ENCODE measurements at regions not wholly inside any gene's neighbourhood (a gene's known extent, or its start where the extent isn't known, plus 50 kb on each side); places are given as distances from the start of the nearest gene placed in this dataset.
"Not testable (repeated sequence)": the region's sequence is repeated elsewhere in the genome, so short reads cannot be mapped to it uniquely, and the experiment has no call there.

DNA sequence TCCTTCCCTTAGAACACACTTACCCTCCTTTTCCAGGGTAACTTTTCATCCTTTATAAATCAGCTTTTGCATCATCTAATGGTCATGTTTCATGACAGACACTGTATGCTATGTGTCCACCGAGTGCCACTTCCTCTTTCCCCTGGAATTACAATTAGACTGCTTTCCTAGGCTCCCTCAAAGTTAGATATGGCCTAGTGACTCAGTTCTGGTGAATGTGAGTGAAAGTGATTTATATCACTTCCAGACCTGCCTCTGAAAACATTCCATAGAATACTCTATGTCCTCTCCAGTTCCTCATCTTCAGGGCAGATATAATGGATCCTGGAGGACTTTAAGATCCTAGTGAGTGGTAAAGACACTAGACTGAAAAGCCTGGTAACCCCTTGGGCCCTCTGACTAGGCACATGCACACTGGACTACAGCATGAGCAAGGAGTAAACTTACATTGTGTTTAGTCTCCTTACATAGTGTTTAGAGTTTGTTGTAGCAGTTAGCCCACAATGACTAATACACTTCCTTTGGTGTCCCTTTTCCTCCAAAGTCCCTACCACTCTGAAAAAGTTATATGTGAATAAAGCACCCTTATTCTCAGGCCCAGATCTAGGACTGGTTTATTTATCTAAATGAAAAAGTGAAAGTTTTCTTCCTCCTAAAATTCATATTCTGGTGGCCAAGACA, 59.3 kb downstream of the GPR88 start:
- DNase-seq (ENCODE audit: low read depth, low spot score): peak; percentile 76

DNA sequence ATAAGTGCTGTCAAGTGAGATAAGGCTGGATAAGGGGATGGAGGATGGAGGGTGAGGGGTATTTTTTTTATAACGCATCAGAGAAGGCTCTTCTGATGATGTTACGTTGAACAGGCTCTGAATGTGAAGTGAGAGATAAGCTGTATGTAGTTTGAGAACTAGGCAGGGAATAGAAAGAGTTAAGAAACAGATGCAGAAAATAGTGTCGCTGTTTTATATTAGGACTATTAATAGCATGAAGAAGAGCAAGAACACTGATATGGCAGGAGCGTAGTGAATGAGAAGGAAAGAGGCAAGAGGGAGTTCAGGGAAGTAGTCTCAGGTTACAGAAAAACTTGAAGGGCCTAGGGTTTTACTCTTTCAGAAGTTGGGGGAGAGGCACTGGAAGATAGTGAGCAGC, 59.8 kb downstream of the GPR88 start:
- DNase-seq (ENCODE audit: low read depth, low spot score): no peak

- DNase-seq (ENCODE audit: low read depth, low spot score): not testable (repeated sequence)
These were observed 62.4 kb downstream of the GPR88 start for GRCh38 chr1:100600377-100600776.

DNA sequence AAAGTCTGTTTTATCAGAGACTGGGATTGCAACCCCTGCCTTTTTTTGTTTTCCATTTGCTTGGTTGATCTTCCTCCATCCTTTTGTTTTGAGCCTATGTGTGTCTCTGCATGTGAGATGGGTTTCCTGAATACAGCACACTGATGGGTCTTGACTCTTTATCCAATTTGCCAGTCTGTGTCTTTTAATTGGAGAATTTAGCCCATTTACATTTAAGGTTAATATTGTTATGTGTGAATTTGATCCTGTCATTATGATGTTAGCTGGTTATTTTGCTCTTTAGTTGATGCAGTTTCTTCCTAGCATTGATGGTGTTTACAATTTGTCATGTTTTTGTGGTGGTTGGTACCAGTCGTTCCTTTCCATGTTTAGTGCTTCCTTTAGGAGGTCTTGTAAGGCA, 64.1 kb downstream of the GPR88 start:
- DNase-seq (ENCODE audit: low read depth, low spot score): not testable (repeated sequence)

- DNase-seq (ENCODE audit: low read depth, low spot score): no peak
These were observed 66.4 kb downstream of the GPR88 start for GRCh38 chr1:100604372-100604771.

DNA sequence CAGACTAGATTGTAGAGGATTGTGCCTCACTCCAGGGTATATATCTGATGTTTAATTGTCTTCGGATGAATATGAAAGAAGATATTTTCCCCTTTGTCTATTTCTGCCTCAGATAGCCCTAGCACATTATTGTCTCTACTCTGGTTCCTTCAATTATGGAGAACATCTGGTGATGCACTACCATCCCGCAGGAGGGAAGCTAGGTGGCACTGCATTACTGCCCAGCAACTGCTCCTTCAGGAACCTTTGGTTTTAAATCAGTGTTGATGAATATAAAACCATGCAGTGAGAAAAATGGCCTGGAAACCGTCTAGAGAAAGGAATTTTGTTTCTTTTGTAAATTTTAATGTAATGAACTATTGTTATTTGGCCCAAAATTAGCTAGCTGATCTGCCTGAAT, 68.5 kb downstream of the GPR88 start:
- peak; percentile 73 for DNase-seq (ENCODE audit: low read depth, low spot score)

GRCh38 chr1:100607628-100608240, 69.8 kb downstream of the GPR88 start:
- DNase-seq (ENCODE audit: low read depth, low spot score): no peak

GRCh38 chr1:100609849-100610248, 71.9 kb downstream of the GPR88 start:
- no peak for DNase-seq (ENCODE audit: low read depth, low spot score)

GRCh38 chr1:100611086-100611485, 73.1 kb downstream of the GPR88 start:
- no peak for DNase-seq (ENCODE audit: low read depth, low spot score)

GRCh38 chr1:100612540-100612939, 74.6 kb downstream of the GPR88 start:
- DNase-seq (ENCODE audit: low read depth, low spot score): no peak

DNA sequence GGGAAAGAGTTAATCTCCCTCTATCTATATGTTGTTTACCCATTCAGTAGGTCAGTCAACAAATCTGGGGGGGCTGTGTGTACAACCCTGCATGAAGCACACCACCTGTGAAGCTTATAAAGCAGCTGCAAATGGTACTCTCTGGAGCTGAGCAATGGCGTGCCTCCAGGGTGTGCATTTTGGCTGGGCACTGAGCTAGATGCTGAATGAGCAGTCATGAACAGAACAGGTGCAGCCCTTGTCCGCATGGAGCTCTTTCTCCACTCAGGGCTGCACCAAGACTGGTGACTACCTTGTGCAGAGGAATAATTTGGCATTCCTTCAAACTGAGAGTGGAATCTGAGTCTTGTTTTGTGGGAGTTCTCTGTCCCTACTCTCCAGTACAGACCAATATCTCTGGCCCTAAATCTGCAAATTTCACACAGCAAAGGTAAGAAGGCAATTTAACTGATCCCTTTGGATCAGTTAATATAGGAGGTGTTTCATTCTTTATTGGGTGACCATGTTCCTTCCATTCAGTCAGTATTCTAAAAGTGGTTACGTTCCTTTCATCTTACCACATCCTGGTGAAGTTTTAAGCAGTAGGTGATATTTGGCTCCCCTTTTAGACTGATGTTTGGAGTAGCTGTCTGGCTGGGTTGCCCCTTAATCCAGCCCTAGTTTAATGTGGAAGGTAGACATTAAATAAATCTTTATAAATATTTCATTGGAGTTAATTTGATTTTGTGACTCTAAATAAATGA, 76.0 kb downstream of the GPR88 start:
- DNase-seq (ENCODE audit: low read depth, low spot score): no peak

DNA sequence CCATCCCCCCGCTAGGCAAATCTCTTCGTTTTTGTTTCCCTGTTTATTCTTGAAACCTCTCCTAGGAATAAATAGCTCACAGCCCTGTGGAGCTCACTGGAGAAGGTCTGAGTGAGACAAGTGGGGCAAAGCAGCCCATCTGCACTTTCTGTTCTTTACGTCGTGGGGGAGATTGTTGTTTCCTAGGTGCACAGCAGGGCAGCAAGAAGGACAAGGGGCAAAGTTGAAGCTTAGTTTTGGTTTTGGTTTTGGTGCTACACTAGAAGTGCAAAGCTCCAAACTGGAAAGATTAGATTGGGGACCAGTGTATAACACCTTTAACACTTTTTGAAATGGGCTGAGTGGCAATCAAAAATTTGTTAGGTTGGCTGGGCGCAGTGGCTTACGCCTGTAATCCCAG, 76.6 kb downstream of the GPR88 start:
- DNase-seq (ENCODE audit: low read depth, low spot score): no peak

- no peak for DNase-seq (ENCODE audit: low read depth, low spot score)
These were observed 77.7 kb downstream of the GPR88 start for GRCh38 chr1:100615686-100616085.

GRCh38 chr1:100616121-100616621, 78.2 kb downstream of the GPR88 start:
- DNase-seq (ENCODE audit: low read depth, low spot score): no peak

- DNase-seq (ENCODE audit: low read depth, low spot score): peak; percentile 94
These were observed 84.1 kb downstream of the GPR88 start for GRCh38 chr1:100622037-100622436.

GRCh38 chr1:100622506-100622905, 84.6 kb downstream of the GPR88 start:
- DNase-seq (ENCODE audit: low read depth, low spot score): no peak

DNA sequence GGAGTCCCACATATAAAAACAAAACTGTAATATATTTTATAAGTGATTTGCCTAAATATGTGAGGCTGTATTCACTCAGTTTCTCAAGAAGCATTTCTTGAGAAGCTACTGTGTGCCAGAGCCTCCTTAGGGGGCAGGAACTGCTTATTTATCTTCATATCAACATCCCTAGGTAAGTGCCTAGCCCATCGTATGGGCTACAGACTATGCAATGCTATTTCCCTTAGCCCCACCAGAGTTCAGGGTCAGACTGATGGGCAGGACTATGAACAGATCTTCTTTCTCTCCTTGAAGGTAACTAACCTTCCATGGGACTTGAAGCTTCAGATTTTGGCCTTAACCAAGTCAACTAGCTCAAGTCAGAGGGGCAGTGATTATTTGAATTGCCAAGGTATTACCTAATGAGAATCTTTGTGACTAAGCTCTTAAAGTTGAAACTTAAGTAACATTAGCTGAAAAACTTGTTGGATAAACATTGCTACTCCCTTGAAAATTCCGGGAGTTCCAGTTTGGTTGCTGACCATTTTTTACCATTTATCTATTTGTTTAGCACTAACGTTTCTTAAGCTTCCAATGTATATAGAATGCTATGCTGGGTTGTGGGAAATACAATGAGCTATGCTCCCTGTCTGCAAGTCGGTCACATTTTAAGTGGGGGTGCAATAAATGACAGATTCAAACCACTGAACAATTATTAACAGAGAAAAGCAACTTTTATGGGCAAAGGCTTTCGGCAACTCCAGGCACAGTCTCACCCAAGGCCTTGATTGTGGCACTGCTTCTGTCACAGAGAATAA, 85.2 kb downstream of the GPR88 start:
- DNase-seq (ENCODE audit: low read depth, low spot score): peak; percentile 48

- peak; percentile 49 for DNase-seq (ENCODE audit: low read depth, low spot score)
These were observed 87.1 kb downstream of the GPR88 start for GRCh38 chr1:100624886-100625610.

- DNase-seq (ENCODE audit: low read depth, low spot score): no peak
These were observed 88.5 kb downstream of the GPR88 start for GRCh38 chr1:100626397-100626796.

DNA sequence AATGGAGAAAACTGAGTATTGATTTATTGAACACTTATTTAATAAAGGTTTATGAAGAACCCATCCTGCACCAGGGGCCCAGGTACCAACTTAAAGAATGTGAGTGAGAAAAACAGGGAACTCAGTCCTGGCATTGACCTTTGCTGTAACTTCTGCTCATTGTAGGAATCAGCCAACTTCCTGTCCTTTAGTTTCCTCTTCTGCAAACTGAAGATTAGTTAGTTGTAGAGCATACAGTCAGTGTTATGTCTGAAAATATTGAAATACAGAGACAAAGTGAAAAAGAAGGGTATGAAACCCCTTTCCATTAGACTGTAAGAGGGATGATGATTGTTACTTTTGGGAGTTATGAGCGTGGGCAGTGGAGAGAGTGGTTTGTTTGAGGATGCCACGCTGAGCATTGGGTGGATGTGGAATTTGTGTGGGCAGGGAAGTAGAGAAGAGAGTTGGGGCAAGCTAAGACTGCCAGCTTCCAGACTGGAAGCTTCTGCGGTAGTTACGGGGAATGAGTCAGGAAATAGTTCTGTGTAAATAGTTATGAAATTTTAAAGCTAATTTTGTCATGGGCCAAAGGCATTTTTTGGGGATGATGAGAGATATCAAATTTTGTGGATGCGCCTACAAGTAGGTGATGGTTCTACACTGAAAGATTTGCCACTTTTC, 89.2 kb downstream of the GPR88 start:
- no peak for DNase-seq (ENCODE audit: low read depth, low spot score)

DNA sequence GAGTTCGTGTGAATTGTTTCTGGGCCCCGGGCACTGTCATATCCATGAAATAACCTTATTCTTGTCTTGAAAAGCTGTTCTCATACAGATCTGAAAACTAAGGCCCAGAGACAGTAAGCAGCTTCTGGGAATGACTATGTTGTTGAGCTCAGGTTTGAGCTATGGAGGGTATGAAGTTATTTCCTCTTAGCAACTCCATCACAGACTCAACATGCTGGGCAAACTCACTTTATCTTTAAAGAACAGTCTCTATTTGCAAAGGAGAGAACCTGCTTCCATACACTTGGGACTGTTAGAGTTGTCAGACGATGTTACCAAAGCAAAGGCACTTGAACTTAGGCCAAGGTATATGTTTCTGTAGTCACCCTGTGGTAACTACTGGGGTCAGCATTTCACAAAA, 90.0 kb downstream of the GPR88 start:
- DNase-seq (ENCODE audit: low read depth, low spot score): no peak

All from astrocyte of the hippocampus (primary cell).